GM10266 (cell line): ENCODE measurements at regions not wholly inside any gene's neighbourhood (a gene's known extent, or its start where the extent isn't known, plus 50 kb on each side); places are given as distances from the start of the nearest gene placed in this dataset.

Experiments
- DNase-seq: peaks from one replicate; pipeline ENCODE4 v3.0.0; 2012; ENCODE audit errors: extremely low spot score
- CTCF ChIP-seq: IDR thresholded peaks from 2 replicates; pipeline ENCODE4 v1.5.1; 2012; ENCODE audit warnings: mild to moderate bottlenecking, low read depth; ENCODE audit not compliant: control insufficient read depth, insufficient read depth; ENCODE audit errors: missing control alignments

GRCh38 chr12:63222582-63222981, 71.6 kb upstream of the AVPR1A start:
- DNase-seq = no peak
- TF ChIP-seq CTCF = no peak

DNA sequence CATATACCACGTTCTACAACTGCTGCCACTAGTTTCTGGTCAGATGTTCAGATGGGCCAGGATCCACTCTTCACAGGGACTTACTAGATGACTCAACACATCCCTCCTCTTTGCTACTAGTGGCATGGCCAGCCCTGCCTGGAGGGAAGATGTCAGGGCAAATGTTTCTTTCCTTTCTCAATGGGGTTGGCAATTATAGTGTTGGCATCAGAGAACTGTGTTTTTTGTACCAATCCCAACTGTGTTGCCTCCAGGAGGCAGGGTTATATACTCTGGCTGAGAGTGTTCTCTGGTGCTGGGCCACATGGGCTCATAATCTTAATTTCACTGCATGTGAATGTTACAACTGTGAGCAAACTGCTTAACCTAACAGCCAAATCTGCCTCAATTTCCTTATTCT, 69.9 kb upstream of the AVPR1A start:
- no peak for TF ChIP-seq CTCF
- no peak for DNase-seq

DNA sequence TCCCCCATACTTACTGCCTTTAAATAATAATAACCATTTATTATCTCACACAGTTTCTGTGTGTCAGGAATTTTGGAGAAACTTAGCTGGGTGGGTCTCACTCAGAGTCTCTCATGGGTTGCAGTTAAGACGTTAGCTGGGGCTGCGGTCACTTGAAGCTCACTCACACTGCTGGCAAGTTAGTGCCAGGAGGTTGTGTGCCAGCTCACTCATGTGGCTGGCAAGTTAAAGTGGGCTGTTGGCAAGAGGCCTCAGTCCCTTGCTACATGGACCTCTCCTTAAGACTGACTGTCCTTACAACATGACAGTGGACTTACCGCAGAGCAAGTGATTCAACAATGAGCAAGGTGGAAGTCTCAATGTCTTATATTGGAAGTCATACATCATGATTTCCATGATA, 61.3 kb upstream of the AVPR1A start:
- no peak for DNase-seq
- TF ChIP-seq CTCF = no peak

DNA sequence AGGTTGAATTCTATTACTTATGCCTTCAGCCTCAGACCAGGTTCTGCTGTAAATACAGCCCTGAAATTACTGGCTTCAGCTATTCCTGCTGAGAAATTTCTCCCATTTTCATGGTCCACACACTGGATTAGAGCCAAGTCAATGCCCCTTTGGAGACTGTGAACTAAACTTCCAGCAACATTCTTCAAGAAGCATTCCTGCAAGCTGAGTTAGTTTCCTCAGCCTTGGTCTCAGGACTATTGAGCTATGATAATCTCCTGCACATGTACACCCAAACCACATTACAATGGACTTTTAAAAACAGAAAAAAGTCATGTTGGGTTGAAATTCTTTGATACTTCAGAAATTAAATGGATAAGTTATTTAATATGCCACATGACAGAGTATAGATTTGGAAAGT, 58.0 kb upstream of the AVPR1A start:
- no peak for DNase-seq
- no peak for TF ChIP-seq CTCF

DNA sequence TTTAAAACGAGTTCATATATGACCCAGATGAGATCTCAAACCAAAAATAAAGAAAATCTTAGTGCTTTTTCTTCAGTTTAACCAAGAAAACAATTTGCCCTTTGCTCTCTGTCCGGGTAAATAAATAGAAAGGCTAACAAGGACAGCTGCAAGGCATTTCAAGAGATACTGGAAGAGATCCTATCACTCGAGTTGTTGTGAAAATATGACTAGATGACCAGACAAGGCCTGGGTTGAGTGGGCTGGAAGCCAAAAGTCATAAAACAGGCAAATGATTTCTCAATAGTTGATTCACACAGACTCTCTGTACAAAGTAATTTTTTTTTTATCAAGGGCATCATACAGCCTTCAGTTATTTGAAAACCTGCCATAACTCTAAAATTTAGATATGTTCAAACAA, 55.9 kb upstream of the AVPR1A start:
- no peak for TF ChIP-seq CTCF
- DNase-seq = no peak

GRCh38 chr12:63206494-63206893, 55.5 kb upstream of the AVPR1A start:
- no peak for TF ChIP-seq CTCF
- no peak for DNase-seq
